ELR (cell line): ENCODE measurements at regions not wholly inside any gene's neighbourhood (a gene's known extent, or its start where the extent isn't known, plus 50 kb on each side); places are given as distances from the start of the nearest gene placed in this dataset.

Source experiments
- DNase-seq: peaks from one replicate; pipeline ENCODE4 v3.0.0-alpha.2; 2015; ENCODE audit warnings: low read depth

DNA sequence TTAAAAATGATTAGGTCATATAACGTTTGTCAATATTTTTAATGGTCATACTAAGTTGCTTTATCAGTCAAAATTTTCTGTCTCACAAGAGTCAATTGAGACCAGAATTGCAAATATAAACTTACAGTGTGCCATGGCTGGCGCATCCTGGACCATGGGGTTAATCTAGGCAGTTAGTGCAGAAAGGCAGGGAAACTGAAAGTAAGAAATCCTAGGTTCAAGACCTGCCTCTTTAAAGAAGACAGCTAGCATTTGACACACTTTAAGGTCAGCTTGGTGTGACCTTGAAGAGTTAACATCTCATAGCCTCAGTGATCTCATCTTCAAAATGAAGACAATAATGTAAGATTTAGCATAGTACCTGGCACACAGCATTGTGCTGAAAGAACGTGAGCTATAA, 210.0 kb upstream of the DAB1 start:
- no peak for DNase-seq

DNA sequence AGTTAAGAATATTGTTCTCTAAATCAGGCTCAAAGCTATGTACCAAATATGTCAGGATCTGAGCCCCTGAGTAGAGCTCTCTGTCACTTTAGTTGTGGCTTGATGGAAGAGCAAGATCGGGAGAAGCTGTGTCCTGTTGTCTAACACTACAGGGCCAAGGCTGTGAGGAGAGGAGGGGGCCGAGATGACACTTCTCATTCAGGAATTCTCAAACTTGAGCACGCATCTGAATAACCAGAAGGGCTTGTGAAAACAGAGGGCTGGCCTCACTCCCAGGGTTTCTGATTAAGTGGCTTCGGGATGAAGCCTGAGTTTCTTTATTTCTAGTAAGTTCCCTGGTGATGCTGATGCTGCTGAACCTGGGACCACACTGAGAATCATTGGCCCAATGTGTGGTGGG, 209.2 kb upstream of the DAB1 start:
- DNase-seq, result no peak

DNA sequence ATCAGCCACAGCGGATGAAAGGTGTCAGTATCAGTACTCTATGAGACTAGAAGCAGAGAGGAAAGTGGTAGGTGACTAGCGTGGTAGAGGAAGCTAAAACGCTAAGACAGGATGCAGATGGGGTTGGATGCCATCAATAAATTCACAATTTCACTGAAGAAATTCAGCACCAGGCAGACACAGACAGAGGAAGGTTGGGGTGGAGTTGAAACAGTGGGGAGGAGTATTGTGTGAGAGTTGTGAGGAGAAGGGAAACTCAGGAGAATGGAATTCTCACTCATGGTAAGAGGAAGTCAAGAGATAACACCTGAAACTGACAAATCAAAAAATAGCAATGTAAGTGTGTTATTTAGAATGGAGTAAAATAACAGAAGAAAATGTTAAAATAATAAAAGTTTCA, 208.5 kb upstream of the DAB1 start:
- no peak for DNase-seq

DNA sequence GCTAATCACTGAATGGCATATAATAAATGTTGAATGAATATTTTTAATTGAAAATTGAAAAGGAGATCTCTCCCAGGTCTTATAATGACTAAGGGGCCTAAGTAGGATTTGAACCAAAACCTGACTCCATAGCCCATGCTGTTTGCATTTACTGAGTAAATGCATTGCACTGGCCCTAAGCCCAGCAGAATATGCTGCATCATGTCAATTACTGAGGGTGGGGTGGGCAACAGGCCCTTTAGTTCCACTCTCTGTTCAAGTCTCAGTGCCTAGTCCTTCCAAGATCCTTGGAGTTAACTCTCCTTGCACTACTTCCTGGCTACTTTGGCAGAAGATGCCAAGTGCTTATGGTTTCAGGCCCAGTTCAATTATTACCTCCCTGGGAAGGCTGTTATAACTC, 203.8 kb upstream of the DAB1 start:
- DNase-seq, result no peak

DNA sequence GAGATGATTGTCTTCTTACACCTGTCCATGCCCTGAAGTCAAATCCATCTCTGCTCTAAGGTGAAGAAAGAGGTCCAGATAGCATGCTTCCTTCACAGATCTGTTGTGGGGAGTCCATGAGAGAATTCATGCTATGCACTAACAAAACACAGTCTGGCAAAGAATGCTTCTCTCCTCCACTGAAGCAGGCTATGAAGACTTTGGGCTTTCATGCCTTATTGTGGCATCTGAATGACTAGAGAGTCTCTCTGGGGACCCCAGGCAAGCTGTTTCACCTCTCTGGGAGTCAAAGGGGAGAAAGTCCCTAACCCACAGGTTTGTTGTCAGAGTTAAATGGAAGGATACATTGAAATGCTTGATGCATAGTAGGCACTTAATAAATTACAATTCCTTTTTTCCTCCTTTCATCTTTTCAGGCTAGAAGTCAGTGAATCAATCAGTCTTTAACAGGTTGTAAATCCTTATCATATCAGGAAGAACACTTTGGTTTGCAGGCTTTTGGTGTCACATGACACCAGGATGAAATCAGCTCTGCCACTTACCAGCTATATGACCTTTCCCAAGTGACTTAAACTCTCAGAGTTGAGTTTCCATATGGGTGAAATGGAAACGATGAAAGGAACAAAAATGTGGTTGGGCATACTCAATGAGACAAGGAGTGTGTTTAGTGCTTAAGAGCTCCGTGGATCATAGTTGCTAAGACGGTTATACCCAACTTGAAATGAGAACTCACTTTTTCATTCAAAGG, 200.1 kb upstream of the DAB1 start:
- no peak for DNase-seq

DNA sequence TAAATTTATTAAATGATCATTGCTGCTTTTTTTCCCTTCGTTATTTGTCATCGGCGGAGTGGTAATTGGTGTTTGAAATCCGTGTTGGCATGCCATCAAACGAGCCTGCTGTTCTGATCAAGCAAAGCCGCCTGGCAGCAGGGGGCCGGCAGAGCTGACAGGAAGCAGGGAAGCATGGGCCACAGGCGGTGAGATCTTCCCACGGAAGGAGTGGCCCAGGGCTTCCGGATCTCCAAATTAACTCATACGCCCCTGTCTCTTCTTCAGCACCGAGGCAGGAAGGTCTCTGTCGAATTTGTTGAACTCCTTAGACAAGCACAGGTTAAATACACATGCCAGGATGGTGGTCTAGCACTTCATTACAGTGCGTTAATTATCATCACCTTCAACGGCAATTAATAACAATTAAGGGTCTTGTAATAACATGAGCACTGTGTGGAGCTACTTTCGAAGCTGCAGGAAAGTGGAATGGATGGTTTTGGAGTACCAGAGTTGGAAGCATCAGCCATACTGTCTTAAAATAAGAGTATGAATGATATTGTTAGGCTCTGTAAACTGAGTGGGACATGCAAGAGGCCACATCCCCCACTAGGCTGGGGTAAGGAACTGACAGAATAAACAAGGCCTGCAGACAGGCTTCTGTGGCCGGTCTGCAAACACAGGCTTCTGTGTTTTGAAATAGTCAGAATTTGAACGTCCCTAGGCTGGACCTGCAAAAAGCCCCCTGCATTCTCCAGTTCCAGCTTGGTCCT, 199.4 kb upstream of the DAB1 start:
- no peak for DNase-seq

DNA sequence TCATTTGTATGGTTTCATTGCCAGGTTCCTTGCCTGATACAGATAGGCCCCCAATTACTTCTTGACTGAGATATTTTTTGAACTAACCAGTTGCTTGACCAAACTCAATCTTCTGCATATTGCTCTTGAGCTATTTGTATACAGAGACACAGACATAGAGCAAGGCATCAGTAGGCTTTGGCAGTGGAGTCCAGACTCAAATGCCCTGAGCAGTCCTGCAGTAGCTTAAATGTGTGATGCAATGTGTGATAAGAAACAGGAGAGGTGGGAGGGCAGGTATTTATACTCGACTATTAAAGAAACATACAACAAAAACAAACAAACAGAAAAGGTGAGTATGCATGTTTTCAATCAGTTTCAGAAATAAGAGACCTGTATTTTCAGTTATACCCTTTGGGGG, 197.9 kb upstream of the DAB1 start:
- DNase-seq, result no peak

DNA sequence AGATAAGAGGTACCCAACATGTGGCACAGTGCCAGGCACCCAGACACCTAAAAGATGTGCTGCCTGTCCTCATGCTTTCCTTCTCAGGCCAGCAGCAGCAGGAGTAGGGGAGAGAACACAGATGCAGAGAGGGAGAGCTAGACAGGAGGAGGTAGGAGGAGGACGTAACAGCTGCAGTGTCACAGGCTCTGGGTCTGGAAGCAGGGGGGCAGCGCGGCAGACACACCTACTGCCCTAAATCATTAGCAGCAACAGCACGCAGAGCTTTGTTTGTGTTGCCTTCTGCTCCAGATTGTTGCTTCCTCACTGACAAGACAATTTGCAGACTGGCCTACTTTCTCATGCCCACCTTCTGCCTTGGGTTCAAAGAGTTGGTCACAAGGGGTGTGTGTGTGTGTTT, 196.7 kb upstream of the DAB1 start:
- no peak for DNase-seq

DNA sequence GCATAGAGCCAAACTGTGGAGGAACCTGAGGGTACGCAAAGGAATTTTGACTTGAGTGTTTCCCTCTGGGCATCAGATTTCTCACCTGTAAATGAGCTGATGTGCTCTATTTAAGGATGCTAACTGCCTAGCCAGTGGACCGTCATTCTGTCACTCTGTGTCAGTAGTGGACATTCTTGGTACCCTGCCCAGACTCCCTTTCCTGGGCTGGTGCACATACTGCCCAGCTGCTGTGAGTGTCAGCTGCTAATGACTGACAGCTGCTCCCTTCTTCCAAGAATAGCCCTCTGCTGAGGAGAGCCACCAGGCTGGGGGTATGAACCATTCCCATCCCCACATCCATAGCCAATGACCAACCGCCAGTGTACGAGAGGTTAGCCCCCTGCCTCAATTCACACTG, 193.1 kb upstream of the DAB1 start:
- no peak for DNase-seq

DNA sequence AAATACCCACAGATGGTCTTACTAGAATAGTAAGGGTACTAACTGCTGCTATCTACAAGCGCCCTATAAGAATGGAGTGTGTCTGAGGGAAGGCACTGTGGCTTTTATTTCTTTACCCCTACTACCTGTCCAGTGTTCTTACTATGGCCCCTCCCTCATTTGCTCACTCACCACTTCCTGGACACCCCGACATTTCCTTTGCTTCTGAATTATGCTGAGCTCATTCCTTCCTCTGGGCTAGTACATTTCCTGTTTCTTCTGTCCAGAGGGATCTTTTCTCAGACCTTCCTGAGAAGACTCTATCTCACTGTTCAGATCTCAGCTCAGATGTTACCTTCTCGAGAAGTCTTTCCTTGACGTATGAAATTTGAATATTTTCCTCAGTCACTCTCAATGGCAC, 192.1 kb upstream of the DAB1 start:
- no peak for DNase-seq

DNA sequence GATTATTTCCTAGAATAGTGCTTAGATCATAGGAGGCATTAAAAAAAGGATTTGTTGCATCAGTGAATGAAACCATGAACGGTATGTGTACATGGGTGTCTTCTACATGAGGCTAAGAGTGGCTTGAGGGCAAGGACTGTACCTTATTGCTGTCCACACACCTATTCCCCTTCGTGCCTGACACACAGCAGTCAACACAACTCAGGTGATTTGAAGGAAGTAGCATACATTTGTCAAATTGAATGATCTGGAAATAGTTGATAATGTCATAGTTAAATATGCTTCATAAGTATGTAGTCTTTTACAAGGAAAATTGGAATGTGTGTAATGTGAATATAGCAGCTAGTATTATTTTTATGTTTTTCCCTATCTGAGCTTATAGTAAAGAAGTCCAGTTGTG, 189.0 kb upstream of the DAB1 start:
- DNase-seq, result no peak

DNA sequence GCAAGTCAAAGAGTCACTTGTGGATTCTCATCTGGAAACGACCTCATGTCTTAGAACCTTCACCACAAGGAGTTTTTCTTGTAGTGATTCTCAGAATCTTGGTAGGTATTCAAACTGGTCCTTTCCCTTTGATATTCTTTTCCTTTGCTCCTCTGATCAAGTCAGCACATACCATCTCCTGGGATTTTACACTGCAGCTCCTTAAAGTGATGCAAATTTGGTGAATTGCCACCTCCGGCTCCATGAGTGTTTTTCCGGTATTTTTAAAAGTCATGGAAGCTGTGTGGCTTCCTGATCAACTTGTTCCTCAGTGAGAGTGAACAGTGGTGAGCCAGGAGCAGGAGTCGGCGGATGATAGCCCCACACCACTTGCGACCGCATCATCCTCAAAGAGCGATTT, 182.1 kb upstream of the DAB1 start:
- DNase-seq, result no peak

DNA sequence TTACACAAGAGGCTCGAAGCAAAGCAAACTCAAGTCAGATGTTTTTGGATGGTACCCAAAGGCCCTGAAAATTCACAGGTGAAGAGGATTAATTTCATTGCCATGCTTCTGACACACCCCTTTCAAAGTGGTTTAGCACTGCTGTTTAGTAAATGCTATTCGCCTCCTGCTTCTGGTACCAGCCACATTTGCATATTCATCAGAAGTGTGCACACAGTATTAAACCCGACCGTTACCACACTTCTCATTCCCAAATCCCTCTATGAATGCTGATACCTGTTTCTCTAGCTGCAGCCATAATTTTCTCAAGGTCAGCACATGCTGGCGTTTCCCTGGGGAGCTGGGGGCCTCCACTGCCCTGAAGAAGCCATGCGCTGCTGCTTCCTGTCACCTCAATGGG, 179.8 kb upstream of the DAB1 start:
- no peak for DNase-seq

DNA sequence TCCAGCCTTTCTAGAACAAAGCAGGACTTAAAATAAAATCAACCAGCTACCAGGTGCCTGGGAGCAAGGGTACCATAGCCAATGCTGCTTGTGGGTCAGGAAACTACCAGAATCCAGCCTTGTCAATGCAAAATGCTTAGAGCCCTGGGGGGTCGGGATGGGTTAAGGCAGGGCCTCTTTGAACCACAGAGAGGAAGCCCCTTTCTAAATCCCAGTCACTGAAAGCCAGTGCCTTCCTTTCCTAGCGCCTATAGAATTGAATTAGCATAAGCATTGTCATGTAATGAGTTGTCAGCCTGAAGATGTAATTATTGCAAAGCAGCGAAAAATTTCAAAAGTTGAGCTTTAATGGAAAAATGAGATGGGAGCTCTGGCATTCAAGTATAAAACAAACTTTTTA, 176.6 kb upstream of the DAB1 start:
- no peak for DNase-seq

DNA sequence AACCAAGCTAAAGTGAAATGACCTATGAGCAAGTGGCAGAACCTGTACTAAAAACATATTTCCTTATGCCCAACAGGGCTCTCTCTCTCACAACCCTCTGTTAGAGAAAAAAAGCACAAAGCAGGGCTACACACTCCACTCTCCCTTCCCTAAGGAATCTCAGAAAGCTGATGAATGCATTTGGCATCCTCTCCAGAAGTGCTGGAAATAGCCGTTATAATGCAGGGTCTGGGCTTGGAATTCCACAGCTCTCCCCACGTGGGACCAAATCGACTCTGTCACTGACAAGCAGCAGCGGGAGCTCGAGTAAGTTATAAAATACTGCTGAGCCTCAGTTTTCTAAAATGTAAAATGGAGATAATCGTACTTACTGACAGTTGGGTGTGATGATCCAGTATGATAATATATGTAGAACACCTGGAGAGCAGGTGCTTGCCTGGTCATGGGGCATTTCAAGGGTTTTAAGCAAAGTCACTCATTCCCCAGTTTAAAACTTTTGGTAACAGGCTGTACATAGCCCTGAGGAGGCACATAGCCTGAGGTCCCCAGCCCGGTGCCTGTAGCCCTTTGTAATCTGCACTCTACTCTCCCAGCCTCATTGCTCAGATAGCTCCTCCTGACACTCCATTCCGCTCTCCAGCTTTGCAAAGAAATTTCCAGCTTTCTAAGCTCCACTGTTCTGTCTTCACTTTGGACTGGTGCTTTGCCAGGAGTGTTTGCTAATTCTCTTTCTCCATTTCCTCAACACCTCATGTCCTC, 175.6 kb upstream of the DAB1 start:
- DNase-seq, result no peak

DNA sequence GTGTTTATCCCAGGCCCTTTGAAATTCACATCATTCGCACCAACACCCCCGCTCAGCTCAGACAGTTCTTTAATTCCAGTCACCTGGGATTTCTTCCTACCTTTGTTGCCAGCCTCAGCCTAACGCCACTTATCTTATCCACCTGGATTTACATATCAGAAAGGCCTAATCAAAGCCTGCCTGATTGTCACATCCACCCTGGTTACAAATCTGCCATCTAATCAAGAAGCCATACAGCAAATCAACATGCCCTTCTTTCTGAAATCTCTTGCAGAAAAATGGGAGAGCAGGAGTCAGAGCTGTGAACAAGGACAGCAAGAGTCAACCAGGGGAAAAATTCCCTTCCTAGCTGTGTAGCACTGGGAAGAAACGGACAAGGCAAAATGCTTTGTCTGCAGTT, 173.2 kb upstream of the DAB1 start:
- no peak for DNase-seq

DNA sequence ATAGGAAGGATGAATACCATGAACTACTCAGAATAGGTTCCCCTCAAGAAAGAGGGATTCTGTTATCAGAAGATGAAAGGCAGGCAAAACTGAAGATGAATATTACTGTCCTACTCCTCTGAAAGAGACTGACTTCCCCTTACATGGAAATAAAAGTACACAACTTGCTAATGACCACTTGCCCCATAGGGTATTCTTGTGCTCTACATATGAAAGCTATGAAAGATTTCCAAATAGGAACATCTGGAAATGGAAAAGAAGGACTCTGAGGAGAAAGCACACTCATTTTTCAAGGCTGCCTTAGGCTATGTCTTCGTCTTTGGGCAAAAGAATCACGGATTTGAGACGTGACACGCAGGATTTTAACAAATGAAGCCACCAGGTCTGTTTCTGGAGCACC, 170.1 kb upstream of the DAB1 start:
- DNase-seq, result no peak

DNA sequence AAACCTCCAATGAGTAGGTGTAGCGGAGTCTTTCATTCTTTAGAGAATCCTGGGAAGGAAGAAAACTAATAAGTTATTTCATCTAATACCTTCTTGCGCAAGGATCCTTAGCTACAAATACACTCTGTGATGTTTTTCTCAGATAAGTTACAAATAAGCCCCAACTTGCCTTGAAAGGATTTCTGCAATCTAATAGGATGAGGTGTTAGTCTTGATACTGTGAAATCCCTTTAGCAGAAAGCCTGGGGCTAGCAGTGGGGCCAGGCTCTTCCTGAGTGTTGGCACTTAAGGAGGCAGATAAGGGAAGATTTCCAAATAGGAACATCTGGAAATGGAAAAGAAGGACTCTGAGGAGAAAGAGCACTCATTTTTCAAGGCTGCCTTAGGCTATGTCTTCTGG, 168.0 kb upstream of the DAB1 start:
- no peak for DNase-seq

DNA sequence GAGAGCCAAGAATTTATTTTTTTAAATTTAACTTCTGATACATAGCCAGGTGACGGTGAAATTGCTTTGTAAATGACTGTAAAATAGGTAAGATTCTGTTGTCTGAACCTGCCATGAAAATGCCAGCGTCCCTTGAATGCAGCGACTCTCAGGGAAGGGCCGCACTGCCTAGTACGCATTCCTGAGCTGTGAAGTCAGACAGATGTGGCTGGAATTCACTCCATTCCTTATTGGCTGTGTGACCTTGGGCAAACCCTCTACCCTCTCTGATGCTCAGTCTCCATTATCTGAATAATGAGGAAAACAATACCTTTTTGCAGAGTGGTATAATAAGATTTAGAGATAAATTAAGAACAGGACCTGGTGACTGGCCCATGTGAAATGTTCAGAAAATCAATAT, 167.1 kb upstream of the DAB1 start:
- no peak for DNase-seq

DNA sequence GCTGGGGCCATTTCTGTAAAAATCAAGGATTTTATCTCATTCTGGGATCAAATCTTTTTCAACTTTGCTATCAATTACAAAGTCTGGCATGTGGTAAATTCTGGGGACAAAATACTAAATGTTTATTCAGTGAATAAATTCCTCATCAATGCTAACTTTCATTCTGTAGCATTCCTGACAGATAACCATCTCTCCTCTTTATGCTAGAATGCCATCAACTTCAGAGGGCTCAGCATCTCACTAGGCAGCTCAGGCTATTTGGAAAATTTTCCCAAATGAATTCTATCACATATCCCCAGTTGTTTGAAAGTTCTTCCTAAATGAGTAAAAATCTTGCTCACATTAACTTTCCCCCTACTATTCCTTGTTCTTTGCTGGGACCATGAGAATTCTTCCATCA, 163.0 kb upstream of the DAB1 start:
- DNase-seq, result no peak

DNA sequence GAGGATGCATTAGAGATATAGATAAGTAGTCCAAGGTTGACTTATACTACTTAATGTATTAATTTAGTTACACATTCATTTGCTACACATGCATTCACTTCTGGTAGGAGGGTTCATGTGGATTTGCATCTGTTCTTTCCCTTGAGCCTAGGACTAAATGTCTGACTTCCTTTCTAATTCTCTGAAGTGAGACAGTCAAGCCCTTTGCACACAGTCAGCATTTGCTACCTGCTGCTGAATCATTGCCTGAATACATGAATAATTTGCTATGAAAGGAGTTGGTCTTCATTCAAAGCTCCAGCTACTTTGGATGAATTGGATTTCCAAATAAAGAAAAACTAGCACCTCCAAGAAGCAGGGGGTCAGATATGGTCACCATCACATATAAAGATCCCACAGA, 154.8 kb upstream of the DAB1 start:
- DNase-seq, result no peak

DNA sequence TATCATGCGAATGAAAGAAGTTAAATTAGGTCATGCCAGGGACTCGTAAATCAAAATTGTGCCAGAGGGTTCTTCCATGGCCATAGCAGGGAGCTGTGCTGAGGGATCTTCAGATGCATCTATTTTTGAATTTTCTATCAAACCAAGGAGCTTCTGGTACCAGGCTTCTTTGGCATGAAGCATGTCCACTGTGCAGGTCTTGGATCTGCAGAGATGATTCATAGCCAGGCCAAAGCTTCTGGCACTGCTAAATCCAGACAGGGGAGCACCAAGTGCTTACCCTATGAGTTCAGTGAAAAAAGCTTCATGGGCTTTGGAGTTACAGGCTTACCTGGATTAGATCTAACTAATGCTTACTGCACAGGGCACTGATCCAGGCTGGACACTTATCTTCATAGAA, 154.2 kb upstream of the DAB1 start:
- no peak for DNase-seq

DNA sequence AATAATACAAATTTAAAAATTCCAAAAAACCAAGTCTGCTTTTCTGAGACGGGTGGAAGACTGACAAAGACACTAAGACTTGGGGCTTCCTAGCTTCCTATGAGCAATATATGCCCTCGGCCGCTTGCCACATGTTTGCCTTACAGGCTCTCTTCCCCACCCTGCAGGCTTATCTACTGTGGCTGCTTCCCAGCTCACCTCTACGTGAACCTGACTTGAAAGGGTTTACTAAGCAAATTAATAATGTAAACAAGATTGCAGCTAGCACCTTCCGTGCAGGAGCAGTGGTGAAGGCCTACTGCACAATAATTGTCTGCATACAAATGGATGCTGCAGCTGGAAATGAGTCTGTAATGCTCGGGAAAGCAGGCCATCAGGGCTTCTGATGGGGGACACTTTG, 152.9 kb upstream of the DAB1 start:
- DNase-seq, result no peak
